Brain microvascular endothelial cell (primary cell): ENCODE measurements at regions not wholly inside any gene's neighbourhood (a gene's known extent, or its start where the extent isn't known, plus 50 kb on each side); places are given as distances from the start of the nearest gene placed in this dataset.
A peak's percentile ranks its signal among the peaks of the same experiment; 100 is the strongest.

Experiments
- DNase-seq: peaks from one replicate; pipeline ENCODE4 v3.0.0-alpha.2; 2020
- H3K27ac ChIP-seq: fragments of 250-450 bp; sonication (Bioruptor Pico); 2 replicates; pipeline ENCODE4 v1.5.1; 2020; ENCODE audit warnings: mild to moderate bottlenecking, moderate library complexity
- H3K27me3 ChIP-seq: fragments of 250-450 bp; sonication (Bioruptor Pico); replicated peaks from 2 replicates; pipeline ENCODE4 v1.5.1; 2020; ENCODE audit warnings: mild to moderate bottlenecking
- H3K36me3 ChIP-seq: fragments of 250-450 bp; sonication (Bioruptor Pico); replicated peaks from 2 replicates; pipeline ENCODE4 v1.5.1; 2020; ENCODE audit warnings: mild to moderate bottlenecking
- H3K4me3 ChIP-seq: 2 replicates; pipeline ENCODE4 v1.5.1; 2011; ENCODE audit warnings: low read depth, mild to moderate bottlenecking, control low read depth, low read length, moderate library complexity
- in situ Hi-C: cut with HindIII; loops from 2 replicates; pipeline ENCODE4 v1.10.0; 2017; ENCODE audit warnings: low sequenced_read_pairs, low pct_ligation_motif_present
- TF ChIP-seq, protein P1 (sequence below): IDR thresholded peaks from 2 replicates; pipeline ENCODE4 v1.5.1; 2011; ENCODE audit warnings: low read depth, mild to moderate bottlenecking, moderate library complexity, low read length, control low read depth, inconsistent platforms; ENCODE audit errors: missing control alignments

DNA sequence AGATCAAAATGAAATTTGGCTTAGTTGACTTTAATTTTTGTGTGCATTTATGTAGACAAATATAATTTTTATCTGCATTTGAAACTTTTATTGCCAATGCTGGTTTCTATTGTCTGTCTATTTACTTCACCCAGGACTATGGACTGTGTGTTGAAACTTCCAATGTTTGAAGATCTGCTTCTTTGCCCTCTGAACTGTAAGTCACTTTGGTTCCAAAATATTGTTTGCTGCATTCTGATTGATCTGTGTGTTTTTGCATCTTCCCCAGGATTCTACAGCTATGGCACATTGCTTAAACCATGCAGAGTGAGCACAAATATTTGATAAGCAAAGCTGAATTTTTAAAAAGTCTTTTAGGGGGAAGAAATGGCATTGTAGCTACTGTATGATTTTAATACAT, 131.0 kb upstream of the SOX5 start:
- H3K4me3 ChIP-seq = no peak overlapping the region
- no peaks in the 10 kb centered on the region for H3K27me3 ChIP-seq
- no peak for DNase-seq
- in situ Hi-C loops = no loop called here
- TF ChIP-seq, protein P1, sequence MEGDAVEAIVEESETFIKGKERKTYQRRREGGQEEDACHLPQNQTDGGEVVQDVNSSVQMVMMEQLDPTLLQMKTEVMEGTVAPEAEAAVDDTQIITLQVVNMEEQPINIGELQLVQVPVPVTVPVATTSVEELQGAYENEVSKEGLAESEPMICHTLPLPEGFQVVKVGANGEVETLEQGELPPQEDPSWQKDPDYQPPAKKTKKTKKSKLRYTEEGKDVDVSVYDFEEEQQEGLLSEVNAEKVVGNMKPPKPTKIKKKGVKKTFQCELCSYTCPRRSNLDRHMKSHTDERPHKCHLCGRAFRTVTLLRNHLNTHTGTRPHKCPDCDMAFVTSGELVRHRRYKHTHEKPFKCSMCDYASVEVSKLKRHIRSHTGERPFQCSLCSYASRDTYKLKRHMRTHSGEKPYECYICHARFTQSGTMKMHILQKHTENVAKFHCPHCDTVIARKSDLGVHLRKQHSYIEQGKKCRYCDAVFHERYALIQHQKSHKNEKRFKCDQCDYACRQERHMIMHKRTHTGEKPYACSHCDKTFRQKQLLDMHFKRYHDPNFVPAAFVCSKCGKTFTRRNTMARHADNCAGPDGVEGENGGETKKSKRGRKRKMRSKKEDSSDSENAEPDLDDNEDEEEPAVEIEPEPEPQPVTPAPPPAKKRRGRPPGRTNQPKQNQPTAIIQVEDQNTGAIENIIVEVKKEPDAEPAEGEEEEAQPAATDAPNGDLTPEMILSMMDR = no peak
- no peaks in the 10 kb centered on the region for H3K36me3 ChIP-seq
- H3K27ac ChIP-seq = no peak overlapping the region

DNA sequence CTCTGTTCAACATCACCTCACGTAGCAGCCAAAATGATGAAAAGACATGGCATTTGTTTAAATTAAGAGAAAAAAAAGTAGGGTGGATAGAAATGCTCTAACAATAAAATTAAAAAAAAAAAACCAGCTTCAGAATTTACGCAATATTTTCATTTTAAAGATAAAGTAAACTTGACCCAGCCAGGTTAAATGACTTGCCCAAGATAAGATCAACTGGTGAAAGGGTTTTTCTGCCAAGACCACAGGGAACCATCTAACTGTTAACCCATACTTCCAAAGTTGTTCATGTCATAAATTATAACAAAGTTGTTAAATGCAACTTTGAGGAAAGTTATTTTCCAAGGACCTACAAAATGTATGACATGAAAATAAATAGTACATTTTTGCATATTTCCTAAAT, 129.6 kb upstream of the SOX5 start:
- in situ Hi-C loops = no loop called here
- no peak for DNase-seq
- Histone ChIP-seq H3K27ac (no peak overlapping the region), H3K27me3 (no peaks in the 10 kb centered on the region), H3K36me3 (no peaks in the 10 kb centered on the region), H3K4me3 (no peak overlapping the region)
- TF ChIP-seq, protein P1 = no peak

DNA sequence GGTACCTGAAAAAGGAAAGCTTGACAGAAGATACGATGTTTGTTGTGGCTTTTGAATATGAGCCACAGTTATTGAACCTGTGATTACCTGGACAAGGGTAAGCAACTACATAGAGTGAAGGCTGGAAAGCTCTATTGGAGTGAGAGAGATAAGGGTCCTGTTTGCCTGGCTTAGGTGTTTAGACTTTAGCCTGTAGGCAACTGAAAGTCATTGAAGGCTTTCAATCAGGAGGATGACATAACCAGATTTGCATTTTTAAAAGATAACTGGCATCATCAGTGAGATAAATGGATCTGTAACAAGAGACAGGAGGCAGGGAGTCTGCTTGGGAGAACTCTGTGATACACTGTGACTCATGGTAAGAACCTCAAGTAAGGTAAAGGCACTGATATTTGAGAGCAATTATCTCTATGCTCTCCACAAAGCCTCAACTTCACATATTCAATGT, 128.9 kb upstream of the SOX5 start:
- Histone ChIP-seq H3K27me3 (no peaks in the 10 kb centered on the region), H3K36me3 (no peaks in the 10 kb centered on the region), H3K4me3 (no peak overlapping the region), H3K27ac (no peak overlapping the region)
- in situ Hi-C loops = no loop called here
- TF ChIP-seq, protein P1 = no peak
- peak; percentile 36 for DNase-seq

DNA sequence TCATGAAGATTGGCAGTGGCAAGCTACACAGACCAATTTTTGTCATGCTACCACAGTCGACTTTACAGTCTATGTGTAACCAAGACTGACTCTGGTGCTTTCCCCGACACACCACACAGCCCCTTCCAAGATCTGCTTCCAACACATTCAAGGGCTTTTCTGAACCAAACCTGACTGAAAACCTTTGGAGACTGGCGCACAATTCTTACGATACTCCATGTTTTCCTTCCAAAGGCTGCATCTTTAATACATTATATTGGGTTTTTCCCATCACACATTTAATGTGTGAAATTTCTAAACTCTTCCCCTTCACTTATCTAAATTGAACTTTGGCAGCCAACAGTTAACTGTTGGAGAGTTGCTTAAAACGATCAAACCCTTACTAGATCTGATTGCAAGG, 127.7 kb upstream of the SOX5 start:
- H3K36me3 ChIP-seq = no peaks in the 10 kb centered on the region
- no peak overlapping the region for H3K4me3 ChIP-seq
- in situ Hi-C loops = no loop called here
- H3K27me3 ChIP-seq = no peaks in the 10 kb centered on the region
- TF ChIP-seq, protein P1 = no peak
- no peak for DNase-seq
- no peak overlapping the region for H3K27ac ChIP-seq

DNA sequence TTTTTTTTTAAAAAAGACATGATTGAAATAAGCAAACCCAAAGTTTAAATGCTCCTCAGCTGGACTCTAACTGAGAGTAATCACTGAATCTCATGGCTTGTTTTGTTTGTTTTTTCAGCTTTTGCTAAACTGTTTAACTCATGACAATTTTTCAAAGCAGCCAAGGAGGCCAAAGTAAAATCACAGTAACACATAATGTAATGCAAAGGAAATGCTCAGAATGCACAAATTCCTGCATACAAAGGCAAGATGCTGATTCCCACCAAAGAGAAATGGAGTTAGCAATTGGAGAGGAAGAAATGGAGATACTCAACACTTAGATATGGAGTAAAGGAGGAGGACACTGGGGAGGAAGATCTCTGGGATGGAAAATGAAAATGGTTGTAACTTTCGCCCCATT, 126.2 kb upstream of the SOX5 start:
- no peak for DNase-seq
- Histone ChIP-seq H3K27me3 (no peaks in the 10 kb centered on the region), H3K4me3 (no peak overlapping the region), H3K27ac (no peak overlapping the region), H3K36me3 (no peaks in the 10 kb centered on the region)
- TF ChIP-seq, protein P1 = no peak
- in situ Hi-C loops = no loop called here

DNA sequence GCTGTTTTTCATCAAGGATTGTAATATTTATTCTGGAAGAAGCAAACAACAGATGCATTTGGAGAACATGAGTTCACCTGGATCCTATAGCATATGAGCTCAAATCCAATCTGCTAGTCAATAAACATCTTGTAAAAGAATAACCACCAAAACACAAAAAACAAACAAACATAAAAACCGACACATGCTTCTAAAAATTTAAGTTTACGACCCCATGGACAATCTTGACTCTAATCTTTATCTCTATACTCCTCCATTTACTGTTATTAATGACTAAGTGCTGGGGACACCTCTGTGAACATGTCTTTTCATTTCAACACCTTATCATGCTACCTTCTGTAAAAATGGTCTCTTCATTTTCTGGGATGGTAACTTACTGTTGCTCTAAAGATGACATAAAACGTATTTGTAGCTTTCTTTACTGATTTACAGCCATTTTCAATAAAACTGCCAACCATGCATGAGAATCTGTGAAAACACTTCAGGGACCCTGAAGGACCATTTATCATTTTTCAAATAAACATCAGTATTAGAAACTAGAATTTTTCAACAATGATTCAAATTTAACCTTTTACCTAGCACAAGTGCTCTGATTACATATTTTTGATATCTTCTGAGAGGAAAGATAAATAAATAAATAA, 123.8 kb upstream of the SOX5 start:
- Histone ChIP-seq H3K4me3 (no peak overlapping the region), H3K27me3 (no peaks in the 10 kb centered on the region), H3K27ac (no peak overlapping the region), H3K36me3 (no peaks in the 10 kb centered on the region)
- DNase-seq = no peak
- in situ Hi-C loops = no loop called here
- TF ChIP-seq, protein P1 = no peak
